Neuron (in vitro differentiated cells): ENCODE measurements at regions not wholly inside any gene's neighbourhood (a gene's known extent, or its start where the extent isn't known, plus 50 kb on each side); places are given as distances from the start of the nearest gene placed in this dataset.

ENCODE experiments used
- H2AFZ ChIP-seq: one replicate; pipeline ENCODE4 v1.6.1; 2013; ENCODE audit warnings: low read depth, mild to moderate bottlenecking, inconsistent platforms, low read length, moderate library complexity
- H3K27me3 ChIP-seq: one replicate; pipeline ENCODE4 v1.6.1; 2013; ENCODE audit warnings: low read length; ENCODE audit not compliant: insufficient read depth
- H3K36me3 ChIP-seq: one replicate; pipeline ENCODE4 v1.6.1; 2013; ENCODE audit warnings: low read length; ENCODE audit not compliant: insufficient read depth
- H3K4me1 ChIP-seq: one replicate; pipeline ENCODE4 v1.6.1; 2013; ENCODE audit warnings: low read length; ENCODE audit not compliant: insufficient read depth
- H3K4me3 ChIP-seq: 2 replicates; pipeline ENCODE4 v1.5.1; 2013; ENCODE audit warnings: mild to moderate bottlenecking, low read length, moderate library complexity
- H3K9me3 ChIP-seq: one replicate; pipeline ENCODE4 v1.6.1; 2013; ENCODE audit warnings: low read length

DNA sequence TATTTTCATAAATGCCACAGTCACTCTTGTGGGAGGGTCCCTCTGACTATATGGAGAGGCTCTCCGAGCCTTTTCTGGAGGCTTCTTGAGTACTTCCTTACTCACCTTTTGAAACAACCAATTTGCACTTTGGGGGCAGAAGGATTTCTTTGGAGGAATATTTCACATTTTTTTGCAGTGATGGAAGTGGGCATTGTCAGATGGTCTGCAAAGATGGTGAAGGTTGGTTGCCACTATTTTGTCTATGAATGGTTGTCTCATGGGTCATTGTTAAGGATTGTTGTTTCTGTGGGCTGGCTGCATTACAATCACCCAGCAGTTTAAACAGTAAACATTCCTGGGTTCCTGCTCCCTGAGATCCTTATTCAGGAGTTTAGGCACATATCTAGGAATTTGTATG lies 388.2 kb downstream of the TMEM135 start:
- Histone ChIP-seq H2AFZ (no peak overlapping the region), H3K4me3 (no peak overlapping the region), H3K4me1 (peaks cover 5% of the 10 kb centered on the region), H3K27me3 (no peaks in the 10 kb centered on the region), H3K36me3 (no peaks in the 10 kb centered on the region), H3K9me3 (no peaks in the 10 kb centered on the region)

DNA sequence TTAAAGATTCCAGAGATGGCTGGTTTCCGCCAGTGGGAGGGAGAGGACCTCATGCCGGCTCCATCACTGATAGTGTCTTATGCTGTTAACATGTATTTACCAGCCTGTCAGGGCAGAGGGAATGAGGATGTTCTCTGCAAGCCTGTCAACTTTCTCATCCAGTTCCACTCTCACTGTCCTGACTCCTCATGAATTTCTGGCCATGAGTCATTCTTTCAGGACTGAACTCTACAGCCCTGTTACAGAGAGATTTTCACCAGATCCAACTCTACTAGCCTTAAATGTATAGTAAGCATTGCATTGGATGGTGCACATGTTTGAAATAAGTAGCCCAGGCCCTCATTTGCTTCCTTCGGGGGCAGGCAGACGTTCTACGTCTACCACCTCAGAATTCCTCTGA lies 387.7 kb downstream of the TMEM135 start:
- H3K27me3 ChIP-seq: no peaks in the 10 kb centered on the region
- H2AFZ ChIP-seq: no peak overlapping the region
- no peaks in the 10 kb centered on the region for H3K9me3 ChIP-seq
- no peak overlapping the region for H3K4me3 ChIP-seq
- H3K4me1 ChIP-seq: peaks cover 5% of the 10 kb centered on the region
- no peaks in the 10 kb centered on the region for H3K36me3 ChIP-seq

DNA sequence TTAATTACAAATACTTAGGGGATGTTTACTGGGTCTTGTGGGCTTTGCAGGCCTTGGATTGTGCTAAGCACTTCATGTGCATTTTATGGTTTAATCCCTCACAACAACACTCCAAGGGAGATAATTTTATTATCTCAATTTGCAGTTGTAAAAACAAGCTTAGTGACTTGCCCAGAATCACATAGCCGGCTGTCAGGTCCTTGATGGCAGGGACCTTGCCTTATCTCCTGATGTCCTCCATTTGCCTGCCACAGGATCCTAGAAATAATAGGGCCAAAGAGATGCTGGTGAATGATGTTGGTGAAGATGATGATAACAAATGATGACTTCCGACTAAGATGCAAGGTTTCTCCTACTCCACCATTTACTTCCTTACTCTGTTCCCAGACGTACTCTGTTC lies 385.4 kb downstream of the TMEM135 start:
- no peaks in the 10 kb centered on the region for H3K9me3 ChIP-seq
- H2AFZ ChIP-seq: no peak overlapping the region
- no peaks in the 10 kb centered on the region for H3K36me3 ChIP-seq
- no peaks in the 10 kb centered on the region for H3K27me3 ChIP-seq
- H3K4me1 ChIP-seq: no peaks in the 10 kb centered on the region
- no peak overlapping the region for H3K4me3 ChIP-seq

DNA sequence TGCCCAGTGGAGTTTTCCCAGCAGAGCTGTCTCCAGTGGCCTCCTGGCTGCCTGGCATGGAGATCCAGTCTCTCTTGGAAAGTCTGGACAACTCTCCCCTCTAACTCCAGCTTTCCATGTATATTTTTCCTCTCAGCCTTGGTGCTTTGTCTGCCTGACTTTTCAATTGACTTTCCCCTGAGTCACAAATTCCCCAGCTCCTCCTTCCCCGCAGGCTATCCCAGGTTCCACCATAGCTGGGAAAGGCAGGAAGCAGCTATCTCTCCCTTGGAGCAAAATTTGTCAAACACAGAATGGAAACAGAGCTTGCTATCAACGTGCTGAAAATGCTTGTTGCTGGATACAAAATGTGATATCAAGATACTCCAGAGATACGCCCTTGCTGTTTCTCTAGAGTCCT lies 384.8 kb downstream of the TMEM135 start:
- H3K9me3 ChIP-seq: no peaks in the 10 kb centered on the region
- H2AFZ ChIP-seq: no peak overlapping the region
- H3K27me3 ChIP-seq: no peaks in the 10 kb centered on the region
- H3K4me3 ChIP-seq: no peak overlapping the region
- no peaks in the 10 kb centered on the region for H3K36me3 ChIP-seq
- H3K4me1 ChIP-seq: no peaks in the 10 kb centered on the region

DNA sequence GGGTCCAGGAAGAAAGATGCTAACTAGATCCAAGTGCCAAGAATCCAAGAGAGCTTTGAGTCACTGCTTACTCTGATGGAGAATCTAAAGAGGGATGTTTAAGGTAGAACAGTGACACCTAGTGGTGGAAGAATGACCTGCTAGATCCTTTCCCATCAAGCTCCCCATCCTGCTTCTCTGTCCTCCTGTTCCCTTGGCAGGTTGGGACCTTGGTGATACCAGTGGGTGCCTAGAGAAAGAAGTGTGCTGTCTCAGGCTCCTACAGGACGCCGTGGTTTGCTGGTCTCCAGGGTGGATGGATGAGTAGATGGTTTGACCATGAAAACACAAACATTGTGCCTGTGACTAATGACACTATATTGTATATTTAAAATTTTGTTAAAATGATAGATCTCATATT lies 383.7 kb downstream of the TMEM135 start:
- no peaks in the 10 kb centered on the region for H3K27me3 ChIP-seq

DNA sequence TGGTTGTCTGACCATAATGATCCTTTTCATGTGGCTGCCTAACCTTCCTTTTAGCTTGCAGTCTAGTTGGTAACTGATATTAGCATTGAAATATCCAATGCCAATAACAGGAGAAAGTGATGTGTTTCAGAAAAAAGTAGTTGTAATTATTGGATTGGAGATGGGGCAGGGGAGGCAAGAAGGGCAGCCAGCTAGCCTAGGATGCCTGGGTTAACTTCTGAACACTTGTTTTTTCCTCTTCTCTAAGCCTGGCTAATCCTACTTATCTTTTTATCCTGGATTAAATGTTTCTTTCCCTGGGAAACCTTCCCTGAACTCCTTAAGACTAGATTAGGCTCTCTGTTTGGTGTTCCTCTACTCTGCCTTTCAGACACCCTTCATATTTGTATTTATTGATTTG lies 380.2 kb downstream of the TMEM135 start:
- H3K27me3 ChIP-seq: no peaks in the 10 kb centered on the region
- no peaks in the 10 kb centered on the region for H3K36me3 ChIP-seq

More for the DNA sequence above, 383.7 kb downstream of the TMEM135 start:
- Histone ChIP-seq H3K36me3 (no peaks in the 10 kb centered on the region), H2AFZ (no peak overlapping the region), H3K9me3 (no peaks in the 10 kb centered on the region), H3K4me3 (no peak overlapping the region), H3K4me1 (no peaks in the 10 kb centered on the region)

DNA sequence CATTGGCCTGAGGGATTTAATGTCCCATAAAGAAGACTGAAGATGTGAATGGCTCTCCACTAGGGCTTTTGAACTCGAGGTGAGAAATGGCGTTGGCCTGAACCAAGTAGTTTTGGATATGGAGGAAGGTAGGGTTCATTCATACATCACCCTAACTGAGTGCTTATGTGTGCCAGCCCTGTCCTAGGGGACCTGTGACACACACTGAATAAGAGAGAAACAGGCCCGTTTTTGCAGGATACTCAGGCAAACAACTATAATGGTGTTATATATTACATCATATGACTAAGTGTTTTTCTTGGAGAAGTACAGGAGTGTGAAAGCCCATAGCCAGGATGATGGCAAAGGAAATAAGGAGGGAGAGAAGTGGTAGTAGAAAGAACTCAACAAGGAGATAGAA lies 368.1 kb downstream of the TMEM135 start:
- H3K4me3 ChIP-seq: no peak overlapping the region
- H3K9me3 ChIP-seq: no peaks in the 10 kb centered on the region
- no peaks in the 10 kb centered on the region for H3K27me3 ChIP-seq
- H2AFZ ChIP-seq: no peak overlapping the region
- no peaks in the 10 kb centered on the region for H3K4me1 ChIP-seq
- no peaks in the 10 kb centered on the region for H3K36me3 ChIP-seq

More for the DNA sequence above, 380.2 kb downstream of the TMEM135 start:
- Histone ChIP-seq H3K4me3 (no peak overlapping the region), H3K4me1 (no peaks in the 10 kb centered on the region), H3K9me3 (no peaks in the 10 kb centered on the region), H2AFZ (no peak overlapping the region)

DNA sequence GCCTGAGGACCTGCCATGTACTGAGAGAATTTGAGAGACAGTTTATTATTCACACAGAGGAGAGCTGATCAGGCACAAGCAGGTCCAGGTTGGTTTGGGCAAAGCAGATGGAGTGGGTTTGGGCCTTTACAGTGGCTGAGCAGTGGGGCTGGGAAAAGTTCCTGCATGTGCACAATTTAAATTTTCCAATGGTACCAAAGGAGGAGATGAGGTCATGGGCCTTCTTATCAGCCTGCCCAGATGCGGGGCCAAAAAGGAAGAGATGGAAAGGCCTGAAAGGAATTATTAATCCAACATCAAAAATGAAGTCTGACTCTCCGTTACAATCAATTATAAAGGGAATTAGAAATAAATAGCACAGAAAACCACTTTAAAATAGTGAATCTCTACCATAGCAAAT lies 367.6 kb downstream of the TMEM135 start:
- no peak overlapping the region for H3K4me3 ChIP-seq
- no peaks in the 10 kb centered on the region for H3K9me3 ChIP-seq
- no peaks in the 10 kb centered on the region for H3K27me3 ChIP-seq
- H3K4me1 ChIP-seq: no peaks in the 10 kb centered on the region
- no peak overlapping the region for H2AFZ ChIP-seq
- H3K36me3 ChIP-seq: no peaks in the 10 kb centered on the region

DNA sequence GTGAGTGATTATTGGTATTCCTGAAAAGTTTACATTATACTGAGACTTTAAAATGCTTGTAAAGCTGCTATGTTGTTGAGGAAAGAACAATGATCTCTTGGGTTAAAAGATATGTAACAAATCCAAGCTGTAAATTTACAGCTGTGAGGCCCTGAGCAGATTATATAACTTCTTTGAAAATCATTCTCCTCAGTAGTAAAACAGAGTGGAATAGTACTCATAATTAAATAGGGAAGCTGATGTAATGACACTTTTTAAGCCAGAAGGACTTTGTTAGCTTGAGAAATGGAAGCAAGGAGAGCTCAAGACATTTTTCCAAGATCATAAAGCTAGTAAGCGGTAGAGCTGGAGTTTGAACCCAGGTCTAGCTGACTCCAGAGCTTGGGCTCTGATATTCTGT lies 363.9 kb downstream of the TMEM135 start:
- H3K36me3 ChIP-seq: no peaks in the 10 kb centered on the region
- H3K4me1 ChIP-seq: no peaks in the 10 kb centered on the region
- no peaks in the 10 kb centered on the region for H3K9me3 ChIP-seq
- H3K4me3 ChIP-seq: no peak overlapping the region
- no peaks in the 10 kb centered on the region for H3K27me3 ChIP-seq
- H2AFZ ChIP-seq: no peak overlapping the region

DNA sequence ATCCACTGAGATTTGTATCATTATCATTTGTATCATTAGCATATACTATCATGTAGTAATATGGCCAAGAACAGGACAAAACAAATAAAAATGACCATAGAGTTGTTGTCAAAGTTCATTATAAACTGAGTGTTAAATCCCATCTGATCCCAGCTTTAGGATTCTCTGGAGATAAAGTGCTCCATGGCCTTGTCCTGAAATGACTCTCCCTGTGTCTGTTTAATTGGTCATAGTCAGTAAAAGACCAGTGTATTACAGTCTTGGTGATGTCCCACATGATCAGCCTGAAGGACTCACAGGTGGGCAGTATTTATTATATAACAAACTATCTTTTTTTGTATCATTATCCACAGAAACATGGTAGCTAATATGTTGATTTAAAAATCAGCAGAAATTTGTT lies 361.6 kb downstream of the TMEM135 start:
- Histone ChIP-seq H3K36me3 (no peaks in the 10 kb centered on the region), H3K4me3 (no peak overlapping the region), H3K27me3 (no peaks in the 10 kb centered on the region), H3K4me1 (no peaks in the 10 kb centered on the region), H2AFZ (no peak overlapping the region), H3K9me3 (no peaks in the 10 kb centered on the region)

DNA sequence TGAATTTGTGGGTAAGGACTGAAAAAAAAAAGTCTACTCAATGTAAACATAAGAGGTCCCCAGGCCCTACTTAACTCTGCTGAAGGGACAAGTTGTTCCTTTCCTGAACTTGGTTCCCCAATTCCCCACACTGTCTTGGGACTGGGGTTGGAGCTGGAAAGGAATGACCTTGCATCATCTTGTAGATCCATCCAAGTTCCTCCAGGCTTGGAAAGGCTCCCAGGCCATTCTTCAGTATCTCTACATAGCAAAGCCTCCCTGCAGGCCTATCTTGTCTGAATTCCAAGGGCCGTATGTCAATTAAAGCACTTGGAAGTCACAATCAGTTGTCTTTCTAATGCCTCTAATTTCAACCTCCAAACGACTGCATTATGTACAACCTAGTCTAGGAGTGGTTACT lies 361.2 kb downstream of the TMEM135 start:
- Histone ChIP-seq H3K36me3 (no peaks in the 10 kb centered on the region), H3K27me3 (no peaks in the 10 kb centered on the region), H3K4me3 (no peak overlapping the region), H2AFZ (no peak overlapping the region), H3K9me3 (no peaks in the 10 kb centered on the region), H3K4me1 (no peaks in the 10 kb centered on the region)

DNA sequence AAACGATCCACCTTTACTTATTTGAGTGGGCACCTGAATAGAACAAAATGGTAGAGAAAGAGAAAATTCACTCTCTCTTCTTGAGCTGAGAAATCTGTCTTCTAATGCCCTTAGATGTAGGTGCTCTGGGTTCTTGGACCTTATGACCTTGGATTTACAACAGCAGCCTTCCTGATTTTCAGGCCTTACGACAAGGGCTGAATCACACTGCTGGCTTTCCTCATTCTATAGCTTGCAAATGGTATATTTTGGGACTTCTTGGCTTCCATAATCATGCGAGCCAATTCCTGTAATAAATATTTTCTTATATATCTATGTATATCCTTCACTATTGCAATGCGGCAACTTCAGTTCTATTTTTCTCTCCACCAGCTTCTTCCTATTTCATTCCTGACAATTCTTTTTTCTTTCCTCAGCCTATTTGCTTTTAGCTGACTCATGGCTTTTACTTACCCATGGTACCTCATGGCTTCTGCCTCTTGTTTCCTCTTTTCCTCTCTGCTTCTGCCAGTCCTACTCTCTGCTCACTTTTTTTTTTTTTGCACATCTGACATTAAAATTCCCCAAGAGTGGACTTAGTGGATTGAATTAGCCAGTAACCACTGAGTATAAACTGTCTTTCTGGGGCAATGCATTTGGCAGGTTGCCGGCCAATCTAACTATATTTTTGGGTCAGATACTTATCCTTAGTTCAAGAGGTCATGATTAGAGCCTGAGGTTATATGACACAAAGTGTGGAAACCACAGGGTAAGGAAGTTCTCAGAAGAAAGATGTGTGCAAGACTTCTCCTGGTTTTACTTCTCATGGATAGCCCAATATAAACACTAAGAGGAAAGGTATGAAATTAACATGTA lies 359.5 kb downstream of the TMEM135 start:
- no peaks in the 10 kb centered on the region for H3K4me1 ChIP-seq
- H3K4me3 ChIP-seq: no peak overlapping the region
- H3K9me3 ChIP-seq: no peaks in the 10 kb centered on the region
- no peaks in the 10 kb centered on the region for H3K27me3 ChIP-seq
- H2AFZ ChIP-seq: no peak overlapping the region
- no peaks in the 10 kb centered on the region for H3K36me3 ChIP-seq

DNA sequence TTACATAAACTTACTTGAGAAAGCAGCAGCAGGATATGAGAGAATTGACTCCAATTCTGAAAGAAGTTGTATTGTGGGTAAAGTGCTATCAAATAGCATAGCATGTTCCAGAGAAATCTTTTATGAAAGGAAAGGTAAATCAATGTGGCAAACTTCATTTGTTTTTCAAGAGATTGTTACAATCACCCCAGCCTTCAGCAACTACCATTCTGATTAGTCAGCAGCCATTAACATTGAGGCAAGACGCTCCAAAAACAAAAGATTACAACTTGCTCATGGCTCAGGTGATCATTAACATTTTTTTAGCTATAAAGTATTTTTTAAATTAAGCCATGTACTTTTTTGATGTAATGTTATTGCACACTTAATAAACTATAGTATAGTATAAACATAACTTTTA lies 357.2 kb downstream of the TMEM135 start:
- no peak overlapping the region for H2AFZ ChIP-seq
- no peaks in the 10 kb centered on the region for H3K4me1 ChIP-seq
- H3K4me3 ChIP-seq: no peak overlapping the region
- H3K27me3 ChIP-seq: no peaks in the 10 kb centered on the region
- no peaks in the 10 kb centered on the region for H3K9me3 ChIP-seq
- no peaks in the 10 kb centered on the region for H3K36me3 ChIP-seq

DNA sequence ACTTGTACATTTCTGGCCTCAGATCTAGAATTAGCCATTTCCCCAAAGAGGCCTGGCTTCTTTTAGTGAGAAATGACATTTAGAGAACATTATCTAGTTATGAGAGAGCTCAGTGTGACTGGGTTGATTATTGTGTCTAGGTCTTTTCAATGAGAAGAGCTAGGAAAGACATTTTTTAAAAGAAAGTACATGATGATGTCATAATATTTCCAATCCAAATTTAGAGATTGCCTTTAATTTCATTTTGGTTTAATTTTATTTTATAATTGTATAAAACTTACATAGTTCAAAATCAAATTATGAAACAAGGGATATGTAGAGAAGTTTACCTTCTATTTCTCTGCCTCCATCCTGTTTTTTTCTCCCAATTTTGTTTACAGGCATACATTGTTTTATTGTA lies 354.9 kb downstream of the TMEM135 start:
- H3K36me3 ChIP-seq: no peaks in the 10 kb centered on the region
- H3K4me1 ChIP-seq: no peaks in the 10 kb centered on the region
- H2AFZ ChIP-seq: no peak overlapping the region
- H3K27me3 ChIP-seq: no peaks in the 10 kb centered on the region
- no peak overlapping the region for H3K4me3 ChIP-seq
- no peaks in the 10 kb centered on the region for H3K9me3 ChIP-seq
